HepG2 (cell line): ENCODE measurements at regions not wholly inside any gene's neighbourhood (a gene's known extent, or its start where the extent isn't known, plus 50 kb on each side); places are given as distances from the start of the nearest gene placed in this dataset.

Experiments used
- ARNT2 ChIP-seq: sonication (generic); formaldehyde crosslinking; IDR thresholded peaks from 2 replicates; pipeline ENCODE4 v1.8.0; 2022; ENCODE audit warnings: mild to moderate bottlenecking, low read depth, missing genetic modification reagents, moderate library complexity
- FOSL1 ChIP-seq: sonication (generic); formaldehyde crosslinking; IDR thresholded peaks from 2 replicates; pipeline ENCODE4 v1.9.0; 2021; ENCODE audit warnings: missing genetic modification reagents, borderline replicate concordance
- HES4 ChIP-seq: sonication (generic); formaldehyde crosslinking; IDR thresholded peaks from 2 replicates; pipeline ENCODE4 v1.9.0; 2021; ENCODE audit warnings: mild to moderate bottlenecking, missing genetic modification reagents, borderline replicate concordance
- IKZF1 ChIP-seq: fragments of 450-650 bp; IDR thresholded peaks from 2 replicates; pipeline ENCODE4 v1.7.1; 2016
- KMT2B ChIP-seq: IDR thresholded peaks from 2 replicates; pipeline ENCODE4 v1.6.1; 2016; ENCODE audit warnings: missing genetic modification reagents, missing compliant biosample characterization
- MIXL1 ChIP-seq: IDR thresholded peaks from 2 replicates; pipeline ENCODE4 v1.6.1; 2016
- MTA1 ChIP-seq: sonication (generic); formaldehyde crosslinking; IDR thresholded peaks from 2 replicates; pipeline ENCODE4 v1.4.0; 2020; ENCODE audit warnings: missing genetic modification reagents, mild to moderate bottlenecking, borderline replicate concordance
- NFE2L2 ChIP-seq: fragments of 150-350 bp; IDR thresholded peaks from 2 replicates; pipeline ENCODE4 v1.6.1; 2014; ENCODE audit warnings: low read length
- NFIB ChIP-seq: sonication (generic); formaldehyde crosslinking; IDR thresholded peaks from 2 replicates; pipeline ENCODE4 v1.9.0; 2021; ENCODE audit warnings: missing genetic modification reagents, mild to moderate bottlenecking, borderline replicate concordance
- NKX3-1 ChIP-seq: sonication (generic); formaldehyde crosslinking; IDR thresholded peaks from 2 replicates; pipeline ENCODE4 v1.5.0; 2020; ENCODE audit warnings: missing genetic modification reagents
- PAF1 ChIP-seq: IDR thresholded peaks from 2 replicates; pipeline ENCODE4 v1.6.1; 2016; ENCODE audit warnings: missing genetic modification reagents, missing compliant biosample characterization
- PHF8 ChIP-seq: sonication (generic); formaldehyde crosslinking; IDR thresholded peaks from 2 replicates; pipeline ENCODE4 v1.5.0; 2020; ENCODE audit warnings: missing genetic modification reagents
- RAD51 ChIP-seq: fragments of 450-650 bp; IDR thresholded peaks from 2 replicates; pipeline ENCODE4 v1.6.1; 2016; ENCODE audit warnings: borderline replicate concordance
- RBFOX2 ChIP-seq: fragments of 200-400 bp; formaldehyde crosslinking; IDR thresholded peaks from 2 replicates; pipeline ENCODE4 v1.6.1; 2017; ENCODE audit warnings: low read depth, mild to moderate bottlenecking, low read length
- SALL1 ChIP-seq: sonication (generic); formaldehyde crosslinking; IDR thresholded peaks from 2 replicates; pipeline ENCODE4 v1.8.0; 2022; ENCODE audit warnings: mild to moderate bottlenecking, missing genetic modification reagents
- SOX6 ChIP-seq, 2 experiments: fragments of 450-650 bp in 1 of 2; sonication (generic) in 1 of 2; formaldehyde crosslinking in 1 of 2; IDR thresholded peaks; 2 replicates each; pipeline versions ENCODE4 v1.4.0 to v1.6.1; 2017 to 2020; ENCODE audit warnings: antibody characterized with exemption in 1 of 2, mild to moderate bottlenecking in 1 of 2, missing genetic modification reagents in 1 of 2
- SP140L ChIP-seq: sonication (generic); formaldehyde crosslinking; IDR thresholded peaks from 2 replicates; pipeline ENCODE4 v1.4.0; 2020; ENCODE audit warnings: missing genetic modification reagents, borderline replicate concordance
- STAT5B ChIP-seq: sonication (generic); formaldehyde crosslinking; IDR thresholded peaks from 2 replicates; pipeline ENCODE4 v1.4.0; 2020; ENCODE audit warnings: missing genetic modification reagents
- ZBTB25 ChIP-seq: IDR thresholded peaks from 2 replicates; pipeline ENCODE4 v1.6.1; 2018; ENCODE audit warnings: missing genetic modification reagents
- ZMYM3 ChIP-seq: sonication (generic); formaldehyde crosslinking; IDR thresholded peaks from 2 replicates; pipeline ENCODE4 v1.5.1; 2020; ENCODE audit warnings: mild to moderate bottlenecking, missing genetic modification reagents
- ZNF20 ChIP-seq: sonication (generic); formaldehyde crosslinking; IDR thresholded peaks from 2 replicates; pipeline ENCODE4 v1.4.0; 2020; ENCODE audit warnings: mild to moderate bottlenecking, moderate library complexity, missing genetic modification reagents
- ZNF30 ChIP-seq: sonication (generic); formaldehyde crosslinking; IDR thresholded peaks from 2 replicates; pipeline ENCODE4 v1.5.0; 2020; ENCODE audit warnings: mild to moderate bottlenecking, missing genetic modification reagents
- ZNF552 ChIP-seq: sonication (generic); formaldehyde crosslinking; IDR thresholded peaks from 2 replicates; pipeline ENCODE4 v1.9.0; 2022; ENCODE audit warnings: missing genetic modification reagents, mild to moderate bottlenecking, borderline replicate concordance
- ZNF556 ChIP-seq: sonication (generic); formaldehyde crosslinking; IDR thresholded peaks from 2 replicates; pipeline ENCODE4 v1.4.0; 2020; ENCODE audit warnings: mild to moderate bottlenecking, missing genetic modification reagents, borderline replicate concordance
- ZNF567 ChIP-seq: sonication (generic); formaldehyde crosslinking; IDR thresholded peaks from 2 replicates; pipeline ENCODE4 v1.8.1; 2023; ENCODE audit warnings: mild to moderate bottlenecking, missing genetic modification reagents, borderline replicate concordance
- ZNF576 ChIP-seq: sonication (generic); formaldehyde crosslinking; IDR thresholded peaks from 2 replicates; pipeline ENCODE4 v1.4.0; 2020; ENCODE audit warnings: mild to moderate bottlenecking, missing genetic modification reagents
- ZNF607 ChIP-seq: sonication (generic); formaldehyde crosslinking; IDR thresholded peaks from 2 replicates; pipeline ENCODE4 v1.5.1; 2020; ENCODE audit warnings: missing genetic modification reagents, mild to moderate bottlenecking, borderline replicate concordance
- ZNF747 ChIP-seq: sonication (generic); formaldehyde crosslinking; IDR thresholded peaks from 2 replicates; pipeline ENCODE4 v1.8.1; 2023; ENCODE audit warnings: missing genetic modification reagents, mild to moderate bottlenecking, borderline replicate concordance
- TF ChIP-seq, protein P1 (sequence below): sonication (generic); formaldehyde crosslinking; IDR thresholded peaks from 2 replicates; pipeline ENCODE4 v1.5.1; 2020; ENCODE audit warnings: missing genetic modification reagents, mild to moderate bottlenecking, borderline replicate concordance

GRCh38 chr16:31712064-31712540, 161.5 kb upstream of the ZNF267 start (continued):
- TF ChIP-seq ZNF747 (CRISPR knock-in tag) (no peak), PAF1 (CRISPR knock-in tag) (0 out of 2 replicates have a peak, but pooled peaks have one; percentile 59), NFE2L2 (no peak), ZNF20 (CRISPR knock-in tag) (no peak), SOX6 (IDR thresholded peaks at IDR 0.05) (no peak), SOX6 (CRISPR knock-in tag; IDR thresholded peaks at IDR 0.05) (no peak; the same call in 1 of the 2 replicates), IKZF1 (no peak), MTA1 (CRISPR knock-in tag) (no peak), FOSL1 (CRISPR knock-in tag) (no peak), KMT2B (CRISPR knock-in tag) (no peak), SALL1 (CRISPR knock-in tag) (peak; percentile 17; the same call in 1 of the 2 replicates), ZNF552 (CRISPR knock-in tag) (0 out of 2 replicates have a peak, but pooled peaks have one; percentile 8), ZNF576 (no peak), SP140L (CRISPR knock-in tag) (no peak), ZNF567 (CRISPR knock-in tag) (0 out of 2 replicates have a peak, but pooled peaks have one; percentile 46), NFIB (CRISPR knock-in tag) (no peak), NKX3-1 (CRISPR knock-in tag) (0 out of 2 replicates have a peak, but pooled peaks have one; percentile 22), ZNF556 (CRISPR knock-in tag) (no peak), STAT5B (no peak), MIXL1 (CRISPR knock-in tag) (peak; percentile 16; the same call in 1 of the 2 replicates), ZBTB25 (CRISPR knock-in tag) (no peak), ZNF30 (CRISPR knock-in tag) (no peak), PHF8 (no peak), RAD51 (no peak), ZNF607 (CRISPR knock-in tag) (no peak), ZMYM3 (CRISPR knock-in tag) (no peak), ARNT2 (CRISPR knock-in tag) (0 out of 2 replicates have a peak, but pooled peaks have one; percentile 17), RBFOX2 (no peak), HES4 (CRISPR knock-in tag) (no peak)
- TF ChIP-seq, protein P1, sequence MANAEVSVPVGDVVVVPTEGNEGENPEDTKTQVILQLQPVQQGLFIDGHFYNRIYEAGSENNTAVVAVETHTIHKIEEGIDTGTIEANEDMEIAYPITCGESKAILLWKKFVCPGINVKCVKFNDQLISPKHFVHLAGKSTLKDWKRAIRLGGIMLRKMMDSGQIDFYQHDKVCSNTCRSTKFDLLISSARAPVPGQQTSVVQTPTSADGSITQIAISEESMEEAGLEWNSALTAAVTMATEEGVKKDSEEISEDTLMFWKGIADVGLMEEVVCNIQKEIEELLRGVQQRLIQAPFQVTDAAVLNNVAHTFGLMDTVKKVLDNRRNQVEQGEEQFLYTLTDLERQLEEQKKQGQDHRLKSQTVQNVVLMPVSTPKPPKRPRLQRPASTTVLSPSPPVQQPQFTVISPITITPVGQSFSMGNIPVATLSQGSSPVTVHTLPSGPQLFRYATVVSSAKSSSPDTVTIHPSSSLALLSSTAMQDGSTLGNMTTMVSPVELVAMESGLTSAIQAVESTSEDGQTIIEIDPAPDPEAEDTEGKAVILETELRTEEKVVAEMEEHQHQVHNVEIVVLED (CRISPR knock-in tag), result no peak
